ENCODE measurements at regions not wholly inside any gene's neighbourhood (a gene's known extent, or its start where the extent isn't known, plus 50 kb on each side); places are given as distances from the start of the nearest gene placed in this dataset.

DNA sequence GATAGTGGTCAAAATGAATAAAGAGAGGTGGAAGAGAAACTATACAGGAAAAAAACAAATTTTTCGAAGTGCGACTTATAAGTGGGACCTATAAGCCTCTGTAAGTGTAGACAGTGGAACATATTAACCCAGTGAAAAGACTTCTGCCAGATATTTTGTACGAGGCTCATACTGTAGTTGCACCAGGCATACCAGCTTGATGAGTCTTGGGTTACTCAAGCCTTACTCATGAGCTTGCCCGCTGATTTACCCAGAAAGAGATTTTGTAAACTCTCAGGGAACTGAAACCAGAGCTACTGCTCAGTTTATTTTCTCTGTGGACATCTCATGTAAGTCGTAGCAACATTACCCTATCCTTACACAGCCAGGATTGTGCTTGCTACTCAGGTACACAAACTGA lies 708.0 kb upstream of the SOX9 start:
- no peak for DNase-seq (ENCODE audit: low read depth in 6 of 9, low spot score in 9 of 9)
- no peak overlapping the region for H3K27ac ChIP-seq (ENCODE audit: low read depth in 1 of 2, low read length in 1 of 2)
- WGBS, result 90% methylated on average over 5 of the region's 5 CpGs

GRCh38 chr17:71413935-71414334 lies 706.9 kb upstream of the SOX9 start:
- no peak overlapping the region for H3K27ac ChIP-seq (ENCODE audit: low read depth in 1 of 2, low read length in 1 of 2)
- H3K4me1 ChIP-seq (ENCODE audit: control insufficient read depth in 2 of 2, insufficient read depth in 2 of 2, low read length in 2 of 2), result no peaks in the 10 kb centered on the region
- H3K4me3 ChIP-seq (ENCODE audit: low read length in 2 of 2), result no peak overlapping the region
- H3K36me3 ChIP-seq (ENCODE audit: control insufficient read depth in 2 of 2, insufficient read depth in 2 of 2, low read length in 1 of 2), result no peaks in the 10 kb centered on the region
- H3K9me3 ChIP-seq (ENCODE audit: control insufficient read depth in 2 of 2, insufficient read depth in 1 of 2, low read length in 1 of 2), result no peaks in the 10 kb centered on the region
- WGBS, result 96% methylated on average over 2 of the region's 2 CpGs
- no peaks in the 10 kb centered on the region for H3K27me3 ChIP-seq (ENCODE audit: control insufficient read depth in 2 of 2, insufficient read depth in 1 of 2, low read length in 1 of 2)
- no peak for DNase-seq (ENCODE audit: low read depth in 6 of 9, low spot score in 9 of 9)

More for the DNA sequence above, 708.0 kb upstream of the SOX9 start:
- Histone ChIP-seq H3K36me3 (ENCODE audit: control insufficient read depth in 2 of 2, insufficient read depth in 2 of 2, low read length in 1 of 2) (no peaks in the 10 kb centered on the region), H3K4me1 (ENCODE audit: control insufficient read depth in 2 of 2, insufficient read depth in 2 of 2, low read length in 2 of 2) (no peaks in the 10 kb centered on the region), H3K9me3 (ENCODE audit: control insufficient read depth in 2 of 2, insufficient read depth in 1 of 2, low read length in 1 of 2) (no peaks in the 10 kb centered on the region), H3K4me3 (ENCODE audit: low read length in 2 of 2) (no peak overlapping the region), H3K27me3 (ENCODE audit: control insufficient read depth in 2 of 2, insufficient read depth in 1 of 2, low read length in 1 of 2) (no peaks in the 10 kb centered on the region)

DNA sequence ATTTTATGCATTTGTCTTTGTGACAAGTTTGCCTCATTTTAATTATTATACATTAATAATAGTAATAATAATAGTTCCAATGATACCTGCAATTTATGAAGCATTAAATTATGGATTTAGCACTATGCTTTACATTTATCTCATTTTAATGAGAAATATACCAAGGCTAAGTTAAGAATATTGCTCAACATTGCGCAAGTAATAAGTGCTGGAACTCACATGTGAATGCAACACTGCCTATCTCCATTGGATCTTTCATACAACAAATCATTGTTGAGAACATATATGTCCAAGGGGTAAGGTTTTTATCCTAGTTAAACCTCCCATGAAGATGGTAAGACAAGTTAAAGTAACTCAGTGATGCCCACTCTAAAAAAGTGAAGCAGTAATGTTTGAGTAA lies 703.7 kb upstream of the SOX9 start:
- Histone ChIP-seq H3K4me3 (ENCODE audit: low read length in 2 of 2) (no peak overlapping the region), H3K9me3 (ENCODE audit: control insufficient read depth in 2 of 2, insufficient read depth in 1 of 2, low read length in 1 of 2) (no peaks in the 10 kb centered on the region), H3K27ac (ENCODE audit: low read depth in 1 of 2, low read length in 1 of 2) (no peak overlapping the region), H3K36me3 (ENCODE audit: control insufficient read depth in 2 of 2, insufficient read depth in 2 of 2, low read length in 1 of 2) (no peaks in the 10 kb centered on the region), H3K4me1 (ENCODE audit: control insufficient read depth in 2 of 2, insufficient read depth in 2 of 2, low read length in 2 of 2) (no peaks in the 10 kb centered on the region), H3K27me3 (ENCODE audit: control insufficient read depth in 2 of 2, insufficient read depth in 1 of 2, low read length in 1 of 2) (no peaks in the 10 kb centered on the region)
- DNase-seq (ENCODE audit: low read depth in 6 of 9, low spot score in 9 of 9), result no peak
- WGBS, result 96% methylated on average over 1 of the region's 1 CpG

GRCh38 chr17:71422968-71423367 lies 697.9 kb upstream of the SOX9 start:
- H3K27ac ChIP-seq (ENCODE audit: low read depth in 1 of 2, low read length in 1 of 2), result no peak overlapping the region
- H3K9me3 ChIP-seq (ENCODE audit: control insufficient read depth in 2 of 2, insufficient read depth in 1 of 2, low read length in 1 of 2), result no peaks in the 10 kb centered on the region
- no peaks in the 10 kb centered on the region for H3K27me3 ChIP-seq (ENCODE audit: control insufficient read depth in 2 of 2, insufficient read depth in 1 of 2, low read length in 1 of 2)
- H3K4me3 ChIP-seq (ENCODE audit: low read length in 2 of 2), result no peak overlapping the region
- WGBS, result 84% methylated on average over 1 of the region's 1 CpG
- H3K4me1 ChIP-seq (ENCODE audit: control insufficient read depth in 2 of 2, insufficient read depth in 2 of 2, low read length in 2 of 2), result no peaks in the 10 kb centered on the region
- H3K36me3 ChIP-seq (ENCODE audit: control insufficient read depth in 2 of 2, insufficient read depth in 2 of 2, low read length in 1 of 2), result no peaks in the 10 kb centered on the region
- no peak for DNase-seq (ENCODE audit: low read depth in 6 of 9, low spot score in 9 of 9)

- Histone ChIP-seq H3K4me3 (ENCODE audit: low read length in 2 of 2) (no peak overlapping the region), H3K27me3 (ENCODE audit: control insufficient read depth in 2 of 2, insufficient read depth in 1 of 2, low read length in 1 of 2) (no peaks in the 10 kb centered on the region), H3K36me3 (ENCODE audit: control insufficient read depth in 2 of 2, insufficient read depth in 2 of 2, low read length in 1 of 2) (no peaks in the 10 kb centered on the region), H3K4me1 (ENCODE audit: control insufficient read depth in 2 of 2, insufficient read depth in 2 of 2, low read length in 2 of 2) (no peaks in the 10 kb centered on the region), H3K9me3 (ENCODE audit: control insufficient read depth in 2 of 2, insufficient read depth in 1 of 2, low read length in 1 of 2) (no peaks in the 10 kb centered on the region), H3K27ac (ENCODE audit: low read depth in 1 of 2, low read length in 1 of 2) (no peak overlapping the region)
- DNase-seq (ENCODE audit: low read depth in 6 of 9, low spot score in 9 of 9), result no peak
- WGBS, result 57% methylated on average over 5 of the region's 5 CpGs
Observed at GRCh38 chr17:71423871-71424546, 696.8 kb upstream of the SOX9 start.

DNA sequence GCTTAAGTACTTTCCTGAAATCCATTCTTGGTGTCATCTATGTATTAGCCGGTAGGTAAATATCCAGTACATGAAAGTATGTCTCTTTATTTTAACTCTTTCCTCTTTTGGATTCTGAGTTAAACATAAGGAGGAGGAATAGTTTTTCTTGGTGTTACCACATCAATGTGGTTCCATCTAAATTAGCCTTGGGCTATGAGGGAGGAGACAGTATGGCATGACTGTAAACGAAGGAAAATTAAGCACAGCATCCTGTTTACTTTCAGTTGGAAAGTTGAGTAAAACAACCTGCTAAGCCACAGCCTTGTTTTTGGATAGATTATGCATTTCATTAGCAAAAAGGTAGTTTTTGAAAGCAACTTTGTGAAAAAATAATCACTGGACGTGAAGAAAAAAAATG lies 693.0 kb upstream of the SOX9 start:
- H3K27me3 ChIP-seq (ENCODE audit: control insufficient read depth in 2 of 2, insufficient read depth in 1 of 2, low read length in 1 of 2), result no peaks in the 10 kb centered on the region
- H3K9me3 ChIP-seq (ENCODE audit: control insufficient read depth in 2 of 2, insufficient read depth in 1 of 2, low read length in 1 of 2), result no peaks in the 10 kb centered on the region
- no peak overlapping the region for H3K27ac ChIP-seq (ENCODE audit: low read depth in 1 of 2, low read length in 1 of 2)
- no peak for DNase-seq (ENCODE audit: low read depth in 6 of 9, low spot score in 9 of 9)
- H3K4me1 ChIP-seq (ENCODE audit: control insufficient read depth in 2 of 2, insufficient read depth in 2 of 2, low read length in 2 of 2), result no peaks in the 10 kb centered on the region
- no peaks in the 10 kb centered on the region for H3K36me3 ChIP-seq (ENCODE audit: control insufficient read depth in 2 of 2, insufficient read depth in 2 of 2, low read length in 1 of 2)
- WGBS, result 90% methylated on average over 3 of the region's 3 CpGs
- no peak overlapping the region for H3K4me3 ChIP-seq (ENCODE audit: low read length in 2 of 2)

DNA sequence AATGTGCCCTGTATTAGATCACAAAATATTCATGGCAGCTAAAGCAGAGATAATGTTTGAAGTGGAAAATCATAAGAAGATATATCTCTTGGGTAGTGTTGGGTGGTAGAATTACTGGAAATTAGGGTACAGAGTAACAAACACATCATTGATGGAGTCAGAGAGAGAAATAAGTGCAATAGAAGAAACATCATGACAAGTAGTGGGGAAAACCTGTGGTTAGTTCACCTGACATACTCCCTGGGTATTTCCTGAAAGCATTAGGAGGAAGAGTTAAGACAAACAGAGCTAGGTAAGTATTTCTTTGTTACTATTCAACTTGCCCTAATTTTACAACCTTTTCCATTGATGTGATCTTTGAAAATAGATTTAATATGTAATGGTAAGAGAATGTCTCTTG lies 691.9 kb upstream of the SOX9 start:
- Histone ChIP-seq H3K36me3 (ENCODE audit: control insufficient read depth in 2 of 2, insufficient read depth in 2 of 2, low read length in 1 of 2) (no peaks in the 10 kb centered on the region), H3K27ac (ENCODE audit: low read depth in 1 of 2, low read length in 1 of 2) (no peak overlapping the region), H3K27me3 (ENCODE audit: control insufficient read depth in 2 of 2, insufficient read depth in 1 of 2, low read length in 1 of 2) (no peaks in the 10 kb centered on the region), H3K4me1 (ENCODE audit: control insufficient read depth in 2 of 2, insufficient read depth in 2 of 2, low read length in 2 of 2) (no peaks in the 10 kb centered on the region), H3K9me3 (ENCODE audit: control insufficient read depth in 2 of 2, insufficient read depth in 1 of 2, low read length in 1 of 2) (no peaks in the 10 kb centered on the region), H3K4me3 (ENCODE audit: low read length in 2 of 2) (no peak overlapping the region)
- DNase-seq (ENCODE audit: low read depth in 6 of 9, low spot score in 9 of 9), result no peak

GRCh38 chr17:71430281-71430680 lies 690.5 kb upstream of the SOX9 start:
- Histone ChIP-seq H3K27ac (ENCODE audit: low read depth in 1 of 2, low read length in 1 of 2) (no peak overlapping the region), H3K27me3 (ENCODE audit: control insufficient read depth in 2 of 2, insufficient read depth in 1 of 2, low read length in 1 of 2) (no peaks in the 10 kb centered on the region), H3K9me3 (ENCODE audit: control insufficient read depth in 2 of 2, insufficient read depth in 1 of 2, low read length in 1 of 2) (no peaks in the 10 kb centered on the region), H3K4me1 (ENCODE audit: control insufficient read depth in 2 of 2, insufficient read depth in 2 of 2, low read length in 2 of 2) (no peaks in the 10 kb centered on the region), H3K4me3 (ENCODE audit: low read length in 2 of 2) (no peak overlapping the region), H3K36me3 (ENCODE audit: control insufficient read depth in 2 of 2, insufficient read depth in 2 of 2, low read length in 1 of 2) (no peaks in the 10 kb centered on the region)
- no peak for DNase-seq (ENCODE audit: low read depth in 6 of 9, low spot score in 9 of 9)
- 94% methylated on average over 5 of the region's 5 CpGs for WGBS

DNA sequence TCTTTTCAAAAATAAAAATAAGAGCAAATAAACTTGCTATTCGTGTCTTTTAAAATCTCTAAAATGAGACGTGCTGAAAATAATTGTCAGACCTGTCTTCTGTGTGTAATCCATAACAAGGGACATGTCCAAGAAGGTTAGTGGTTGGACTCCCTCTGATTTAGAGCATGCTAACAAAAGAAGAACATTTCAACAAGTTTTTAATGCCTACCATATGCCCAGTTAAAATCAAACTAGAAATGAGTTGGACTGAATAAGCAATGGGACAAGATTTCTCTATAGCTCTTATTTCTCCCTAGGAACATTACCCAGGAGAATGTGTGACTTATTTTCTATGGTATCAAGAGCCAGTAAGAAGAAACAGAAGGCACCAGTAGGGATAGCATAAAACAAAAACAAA lies 689.7 kb upstream of the SOX9 start:
- Histone ChIP-seq H3K9me3 (ENCODE audit: control insufficient read depth in 2 of 2, insufficient read depth in 1 of 2, low read length in 1 of 2) (no peaks in the 10 kb centered on the region), H3K27ac (ENCODE audit: low read depth in 1 of 2, low read length in 1 of 2) (no peak overlapping the region), H3K36me3 (ENCODE audit: control insufficient read depth in 2 of 2, insufficient read depth in 2 of 2, low read length in 1 of 2) (no peaks in the 10 kb centered on the region), H3K4me1 (ENCODE audit: control insufficient read depth in 2 of 2, insufficient read depth in 2 of 2, low read length in 2 of 2) (no peaks in the 10 kb centered on the region), H3K27me3 (ENCODE audit: control insufficient read depth in 2 of 2, insufficient read depth in 1 of 2, low read length in 1 of 2) (no peaks in the 10 kb centered on the region), H3K4me3 (ENCODE audit: low read length in 2 of 2) (no peak overlapping the region)
- 93% methylated on average over 2 of the region's 2 CpGs for WGBS
- no peak for DNase-seq (ENCODE audit: low read depth in 6 of 9, low spot score in 9 of 9)
